ENCODE measurements at regions not wholly inside any gene's neighbourhood (a gene's known extent, or its start where the extent isn't known, plus 50 kb on each side); places are given as distances from the start of the nearest gene placed in this dataset.

GRCh38 chr4:30024526-30024925, 695.6 kb upstream of the PCDH7 start:
- no peaks in the 10 kb centered on the region for H4K20me1 ChIP-seq (ENCODE audit: insufficient read depth, low read length)
- H3K36me3 ChIP-seq (ENCODE audit: insufficient read depth, low read length), result no peaks in the 10 kb centered on the region
- H3K4me3 ChIP-seq (ENCODE audit: insufficient read depth, low read length), result no peak overlapping the region
- no peaks in the 10 kb centered on the region for H3K79me2 ChIP-seq (ENCODE audit: insufficient read depth, low read length)
- H3K9me3 ChIP-seq (ENCODE audit: low read depth, low read length), result peaks cover 5% of the 10 kb centered on the region
- H2AFZ ChIP-seq (ENCODE audit: low read length), result no peak overlapping the region
- no peak overlapping the region for H3K4me2 ChIP-seq (ENCODE audit: insufficient read depth, low read length)
- no peak for DNase-seq (ENCODE audit: insufficient read length, low spot score, missing footprints)
- no peak for TF ChIP-seq CTCF (IDR thresholded peaks at IDR 0.05; ENCODE audit: extremely low read depth, low read depth, low read length)
- H3K27me3 ChIP-seq (ENCODE audit: insufficient read depth, low read length), result no peaks in the 10 kb centered on the region
- H3K27ac ChIP-seq (ENCODE audit: low read depth, low read length), result no peak overlapping the region
- no peaks in the 10 kb centered on the region for H3K4me1 ChIP-seq (ENCODE audit: insufficient read depth, low read length)

GRCh38 chr4:30028826-30029225, 691.3 kb upstream of the PCDH7 start:
- Histone ChIP-seq H3K27ac (ENCODE audit: low read depth, low read length) (no peak overlapping the region), H3K4me1 (ENCODE audit: insufficient read depth, low read length) (no peaks in the 10 kb centered on the region), H3K27me3 (ENCODE audit: insufficient read depth, low read length) (no peaks in the 10 kb centered on the region), H2AFZ (ENCODE audit: low read length) (no peak overlapping the region), H3K4me3 (ENCODE audit: insufficient read depth, low read length) (no peak overlapping the region), H3K9me3 (ENCODE audit: low read depth, low read length) (peaks cover 5% of the 10 kb centered on the region), H3K36me3 (ENCODE audit: insufficient read depth, low read length) (no peaks in the 10 kb centered on the region), H4K20me1 (ENCODE audit: insufficient read depth, low read length) (no peaks in the 10 kb centered on the region), H3K79me2 (ENCODE audit: insufficient read depth, low read length) (no peaks in the 10 kb centered on the region), H3K4me2 (ENCODE audit: insufficient read depth, low read length) (no peak overlapping the region)
- no peak for DNase-seq (ENCODE audit: insufficient read length, low spot score, missing footprints)
- TF ChIP-seq CTCF (IDR thresholded peaks at IDR 0.05; ENCODE audit: extremely low read depth, low read depth, low read length), result no peak

GRCh38 chr4:30056016-30056766, 664.0 kb upstream of the PCDH7 start:
- Histone ChIP-seq H3K9me3 (ENCODE audit: low read depth, low read length) (peaks cover 2% of the 10 kb centered on the region), H3K79me2 (ENCODE audit: insufficient read depth, low read length) (no peaks in the 10 kb centered on the region), H3K4me1 (ENCODE audit: insufficient read depth, low read length) (no peaks in the 10 kb centered on the region), H3K27me3 (ENCODE audit: insufficient read depth, low read length) (no peaks in the 10 kb centered on the region), H3K36me3 (ENCODE audit: insufficient read depth, low read length) (no peaks in the 10 kb centered on the region), H2AFZ (ENCODE audit: low read length) (no peak overlapping the region), H3K4me2 (ENCODE audit: insufficient read depth, low read length) (no peak overlapping the region), H3K4me3 (ENCODE audit: insufficient read depth, low read length) (no peak overlapping the region), H3K27ac (ENCODE audit: low read depth, low read length) (no peak overlapping the region), H4K20me1 (ENCODE audit: insufficient read depth, low read length) (no peaks in the 10 kb centered on the region)
- TF ChIP-seq CTCF (IDR thresholded peaks at IDR 0.05; ENCODE audit: extremely low read depth, low read depth, low read length), result no peak
- DNase-seq (ENCODE audit: insufficient read length, low spot score, missing footprints), result no peak

- Histone ChIP-seq H4K20me1 (ENCODE audit: insufficient read depth, low read length) (no peaks in the 10 kb centered on the region), H3K27me3 (ENCODE audit: insufficient read depth, low read length) (no peaks in the 10 kb centered on the region), H2AFZ (ENCODE audit: low read length) (no peak overlapping the region), H3K27ac (ENCODE audit: low read depth, low read length) (no peak overlapping the region), H3K9me3 (ENCODE audit: low read depth, low read length) (peaks cover 4% of the 10 kb centered on the region), H3K79me2 (ENCODE audit: insufficient read depth, low read length) (no peaks in the 10 kb centered on the region), H3K4me1 (ENCODE audit: insufficient read depth, low read length) (no peaks in the 10 kb centered on the region), H3K4me2 (ENCODE audit: insufficient read depth, low read length) (no peak overlapping the region), H3K4me3 (ENCODE audit: insufficient read depth, low read length) (no peak overlapping the region), H3K36me3 (ENCODE audit: insufficient read depth, low read length) (no peaks in the 10 kb centered on the region)
- TF ChIP-seq CTCF (IDR thresholded peaks at IDR 0.05; ENCODE audit: extremely low read depth, low read depth, low read length), result no peak
- no peak for DNase-seq (ENCODE audit: insufficient read length, low spot score, missing footprints)
These were observed 651.9 kb upstream of the PCDH7 start for GRCh38 chr4:30068234-30068633.
